Breast epithelium (tissue), 3 donors: ENCODE measurements at regions not wholly inside any gene's neighbourhood (a gene's known extent, or its start where the extent isn't known, plus 50 kb on each side); places are given as distances from the start of the nearest gene placed in this dataset.

Source experiments
- CTCF ChIP-seq, 3 donors: fragments of 450-650 bp; IDR thresholded peaks; one replicate each; pipeline ENCODE4 v1.5.1; 2016 to 2017; ENCODE audit warnings: antibody characterized with exemption in 3 of 3, mild to moderate bottlenecking in 3 of 3, moderate library complexity in 3 of 3
- POLR2A ChIP-seq: fragments of 450-650 bp; IDR thresholded peaks from one replicate; pipeline ENCODE4 v1.6.1; 2016; ENCODE audit warnings: antibody characterized with exemption, mild to moderate bottlenecking, moderate library complexity
- POLR2AphosphoS5 ChIP-seq, 3 donors: sonication (generic); formaldehyde crosslinking; IDR thresholded peaks; one replicate each; pipeline ENCODE4 v1.6.1; 2017; ENCODE audit warnings: antibody characterized with exemption in 3 of 3

- no peak for TF ChIP-seq CTCF (IDR thresholded peaks at IDR 0.05)
- TF ChIP-seq POLR2A, result no peak
- no peak for TF ChIP-seq POLR2AphosphoS5 (IDR thresholded peaks at IDR 0.05)
Observed at GRCh38 chr21:41079159-41079558, 88.8 kb upstream of the BACE2 start.
